A673 (cell line): ENCODE measurements at regions not wholly inside any gene's neighbourhood (a gene's known extent, or its start where the extent isn't known, plus 50 kb on each side); places are given as distances from the start of the nearest gene placed in this dataset.

Experiments used
- BruUV-seq: library from RNA; stranded (reverse); fragments of 400-500 nt; replicated peaks from 2 replicates; lab custom pipeline; 2021; lab: Mats Ljungman, UMichigan
- CTCF ChIA-PET: fragments of 300-600 bp; sonication (Branson Sonifier 250); formaldehyde crosslinking; loops from one replicate; lab custom pipeline; 2022; ENCODE audit warnings: antibody characterized with exemption; lab: Charles Lee
- POLR2A ChIA-PET: fragments of 300-600 bp; sonication (Branson Sonifier 250); formaldehyde crosslinking; loops from one replicate; lab custom pipeline; 2022; ENCODE audit warnings: antibody characterized with exemption; ENCODE audit not compliant: low non-redundant PET; lab: Charles Lee
- DNase-seq: peaks from one replicate; pipeline ENCODE4 v3.0.0-alpha.2; 2015; ENCODE audit warnings: low spot score
- H3K27ac ChIP-seq: fragments of 200-600 bp; sonication (generic); 2 replicates; pipeline ENCODE4 v1.5.1; 2016; ENCODE audit warnings: mixed run types, low read depth, mild to moderate bottlenecking, mixed read lengths, antibody characterized with exemption, low read length; ENCODE audit not compliant: poor library complexity, severe bottlenecking
- H3K27me3 ChIP-seq: fragments of 200-600 bp; sonication (generic); replicated peaks from 2 replicates; pipeline ENCODE4 v1.6.1; 2017; ENCODE audit warnings: mixed run types, low read depth, mild to moderate bottlenecking, mixed read lengths, antibody characterized with exemption, low read length; ENCODE audit not compliant: insufficient read depth, poor library complexity
- H3K36me3 ChIP-seq: fragments of 200-600 bp; sonication (generic); 2 replicates; pipeline ENCODE4 v1.6.1; 2016; ENCODE audit warnings: mixed run types, mild to moderate bottlenecking, mixed read lengths, antibody characterized with exemption, low read length; ENCODE audit not compliant: insufficient read depth, poor library complexity, severe bottlenecking
- H3K4me1 ChIP-seq: fragments of 200-600 bp; sonication (generic); 2 replicates; pipeline ENCODE4 v1.6.1; 2017; ENCODE audit warnings: mixed run types, mild to moderate bottlenecking, mixed read lengths, antibody characterized with exemption, low read length; ENCODE audit not compliant: insufficient read depth, poor library complexity, severe bottlenecking
- H3K4me3 ChIP-seq: fragments of 200-600 bp; sonication (generic); 2 replicates; pipeline ENCODE4 v1.5.1; 2016; ENCODE audit warnings: low read depth, mixed run types, mild to moderate bottlenecking, mixed read lengths, low read length; ENCODE audit not compliant: poor library complexity, severe bottlenecking
- H3K9me3 ChIP-seq: fragments of 200-600 bp; sonication (generic); 2 replicates; pipeline ENCODE4 v1.6.1; 2016; ENCODE audit warnings: mixed run types, low read depth, mild to moderate bottlenecking, mixed read lengths, antibody characterized with exemption, low read length; ENCODE audit not compliant: poor library complexity, severe bottlenecking
- EZH2 ChIP-seq: fragments of 200-600 bp; sonication (generic); IDR thresholded peaks from 2 replicates; pipeline ENCODE4 v1.6.1; 2017; ENCODE audit warnings: borderline replicate concordance, low read depth, mild to moderate bottlenecking, mixed read lengths, antibody characterized with exemption, low read length; ENCODE audit not compliant: poor library complexity, severe bottlenecking
- intact Hi-C: fragments of 100-400 bp; cut with micrococcal nuclease; formaldehyde crosslinking; loops from one replicate; pipeline ENCODE4 v1.10.0; 2022; ENCODE audit not compliant: unreplicated experiment
- TF ChIP-seq, protein P1 (sequence below): fragments of 300-800, 200-600 bp; sonication (generic); conservative IDR thresholded peaks from 2 replicates; pipeline ENCODE4 v1.5.1; 2017; ENCODE audit warnings: low read depth, mild to moderate bottlenecking, antibody characterized with exemption, low read length, moderate library complexity, mixed read lengths

DNA sequence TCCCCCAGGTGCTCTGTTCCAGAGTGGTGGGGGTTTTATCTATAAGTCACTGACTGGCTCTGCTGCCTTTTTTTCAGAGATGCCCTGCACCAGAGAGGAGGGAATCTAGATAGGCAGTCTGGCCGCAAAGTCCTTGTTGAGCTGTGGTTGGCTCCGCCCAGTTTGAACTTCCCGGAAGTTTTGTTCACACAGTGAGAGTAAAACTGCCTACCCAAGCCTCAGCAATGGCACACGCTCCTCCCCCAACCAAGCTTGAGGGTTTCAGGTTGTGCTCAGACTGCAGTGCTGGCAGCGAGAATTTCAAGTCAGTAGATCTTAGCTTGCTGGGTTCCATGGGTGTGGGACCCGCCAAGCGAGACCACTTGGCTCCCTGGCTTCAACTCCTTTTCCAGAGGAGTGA, 1428.6 kb downstream of the MAT2B start:
- TF ChIP-seq, protein P1, sequence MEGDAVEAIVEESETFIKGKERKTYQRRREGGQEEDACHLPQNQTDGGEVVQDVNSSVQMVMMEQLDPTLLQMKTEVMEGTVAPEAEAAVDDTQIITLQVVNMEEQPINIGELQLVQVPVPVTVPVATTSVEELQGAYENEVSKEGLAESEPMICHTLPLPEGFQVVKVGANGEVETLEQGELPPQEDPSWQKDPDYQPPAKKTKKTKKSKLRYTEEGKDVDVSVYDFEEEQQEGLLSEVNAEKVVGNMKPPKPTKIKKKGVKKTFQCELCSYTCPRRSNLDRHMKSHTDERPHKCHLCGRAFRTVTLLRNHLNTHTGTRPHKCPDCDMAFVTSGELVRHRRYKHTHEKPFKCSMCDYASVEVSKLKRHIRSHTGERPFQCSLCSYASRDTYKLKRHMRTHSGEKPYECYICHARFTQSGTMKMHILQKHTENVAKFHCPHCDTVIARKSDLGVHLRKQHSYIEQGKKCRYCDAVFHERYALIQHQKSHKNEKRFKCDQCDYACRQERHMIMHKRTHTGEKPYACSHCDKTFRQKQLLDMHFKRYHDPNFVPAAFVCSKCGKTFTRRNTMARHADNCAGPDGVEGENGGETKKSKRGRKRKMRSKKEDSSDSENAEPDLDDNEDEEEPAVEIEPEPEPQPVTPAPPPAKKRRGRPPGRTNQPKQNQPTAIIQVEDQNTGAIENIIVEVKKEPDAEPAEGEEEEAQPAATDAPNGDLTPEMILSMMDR, result no peak
- TF ChIP-seq EZH2, result no peak
- BruUV-seq, result no TSS peak
- no peaks in the 10 kb centered on the region for H3K9me3 ChIP-seq
- H3K27ac ChIP-seq, result no peak overlapping the region
- intact Hi-C loops, result no loop called here
- POLR2A ChIA-PET, result no interaction called here
- CTCF ChIA-PET, result no interaction called here
- no peaks in the 10 kb centered on the region for H3K27me3 ChIP-seq
- H3K4me1 ChIP-seq, result no peaks in the 10 kb centered on the region
- no peak overlapping the region for H3K4me3 ChIP-seq
- no peak for DNase-seq
- H3K36me3 ChIP-seq, result no peaks in the 10 kb centered on the region

DNA sequence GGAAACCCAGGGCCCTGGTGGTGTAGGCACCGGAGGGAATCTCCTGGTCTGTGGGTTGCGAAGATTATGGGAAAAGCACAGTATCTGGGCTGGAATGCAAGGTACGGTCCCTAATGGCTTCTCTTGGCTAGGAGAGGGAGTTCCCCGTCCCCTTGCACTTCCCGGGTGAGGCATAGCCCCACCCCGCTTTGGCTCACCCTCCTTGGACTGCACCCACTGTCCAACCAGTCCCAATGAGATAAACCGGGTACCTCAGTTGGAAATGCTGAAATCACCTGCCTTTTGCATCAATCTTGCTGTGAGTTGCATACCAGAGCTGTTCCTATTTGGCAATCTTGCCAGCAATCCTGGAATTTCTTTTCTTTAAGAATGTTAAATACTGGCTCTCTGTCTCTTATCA, 1429.1 kb downstream of the MAT2B start:
- ChIA-PET POLR2A (no interaction called here), CTCF (no interaction called here)
- H3K36me3 ChIP-seq, result no peaks in the 10 kb centered on the region
- H3K4me1 ChIP-seq, result no peaks in the 10 kb centered on the region
- H3K27ac ChIP-seq, result no peak overlapping the region
- no TSS peak for BruUV-seq
- intact Hi-C loops, result no loop called here
- no peak overlapping the region for H3K4me3 ChIP-seq
- H3K9me3 ChIP-seq, result no peaks in the 10 kb centered on the region
- TF ChIP-seq, protein P1, result no peak
- TF ChIP-seq EZH2, result no peak
- H3K27me3 ChIP-seq, result no peaks in the 10 kb centered on the region
- no peak for DNase-seq

DNA sequence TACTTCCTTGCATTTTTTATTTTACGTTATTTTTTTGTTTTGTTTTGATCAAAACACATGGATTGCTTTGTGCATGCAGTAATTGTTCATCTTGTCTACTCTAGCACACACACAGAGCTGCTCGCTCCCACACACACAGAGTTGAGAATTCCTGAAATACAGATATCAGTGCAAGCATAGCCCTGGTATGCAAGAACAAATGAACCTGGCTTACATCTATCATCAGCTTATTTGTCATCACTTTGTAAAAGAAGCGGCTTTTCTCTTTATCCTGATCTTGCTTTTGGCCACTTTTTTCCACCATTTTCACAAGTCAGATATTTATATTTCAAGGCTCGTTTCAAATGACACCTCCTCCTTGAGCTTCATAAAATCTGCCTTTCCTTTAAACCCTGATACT, 1435.7 kb downstream of the MAT2B start:
- H3K4me3 ChIP-seq, result no peak overlapping the region
- no peaks in the 10 kb centered on the region for H3K4me1 ChIP-seq
- TF ChIP-seq, protein P1, result no peak
- no peak for TF ChIP-seq EZH2
- ChIA-PET CTCF (no interaction called here), POLR2A (no interaction called here)
- H3K9me3 ChIP-seq, result no peaks in the 10 kb centered on the region
- no peaks in the 10 kb centered on the region for H3K36me3 ChIP-seq
- intact Hi-C loops, result no loop called here
- no peak overlapping the region for H3K27ac ChIP-seq
- DNase-seq, result no peak
- no peaks in the 10 kb centered on the region for H3K27me3 ChIP-seq
- BruUV-seq, result no TSS peak
